Glutamatergic neuron (in vitro differentiated cells): ENCODE measurements at regions not wholly inside any gene's neighbourhood (a gene's known extent, or its start where the extent isn't known, plus 50 kb on each side); places are given as distances from the start of the nearest gene placed in this dataset.

ENCODE experiments used
- DNase-seq: peaks from one replicate; pipeline ENCODE4 v3.0.0; 2022
- H3K27ac Mint-ChIP-seq: one replicate; pipeline ENCODE4 v1.8.0; 2020; ENCODE audit warnings: mild to moderate bottlenecking, mixed read lengths, inconsistent platforms; ENCODE audit not compliant: unreplicated experiment
- H3K27me3 Mint-ChIP-seq: one replicate; pipeline ENCODE4 v1.8.0; 2020; ENCODE audit warnings: mild to moderate bottlenecking, moderate library complexity, mixed read lengths, inconsistent platforms; ENCODE audit not compliant: unreplicated experiment
- H3K36me3 Mint-ChIP-seq: one replicate; pipeline ENCODE4 v1.8.0; 2020; ENCODE audit warnings: mild to moderate bottlenecking, mixed read lengths, inconsistent platforms; ENCODE audit not compliant: unreplicated experiment
- H3K4me1 Mint-ChIP-seq: one replicate; pipeline ENCODE4 v1.8.0; 2020; ENCODE audit warnings: mild to moderate bottlenecking, low read depth, mixed read lengths, inconsistent platforms; ENCODE audit not compliant: unreplicated experiment
- H3K4me3 Mint-ChIP-seq: one replicate; pipeline ENCODE4 v1.8.0; 2020; ENCODE audit warnings: mild to moderate bottlenecking, mixed read lengths, inconsistent platforms; ENCODE audit not compliant: unreplicated experiment
- H3K9me3 Mint-ChIP-seq: one replicate; pipeline ENCODE4 v1.8.0; 2020; ENCODE audit warnings: mild to moderate bottlenecking, moderate library complexity, mixed read lengths, inconsistent platforms; ENCODE audit not compliant: unreplicated experiment
- TF ChIP-seq, protein P1 (sequence below): fragments of 200-600 bp; sonication (generic); IDR thresholded peaks from one replicate; pipeline ENCODE4 v1.5.0; 2021; ENCODE audit not compliant: partially characterized antibody, unreplicated experiment

DNA sequence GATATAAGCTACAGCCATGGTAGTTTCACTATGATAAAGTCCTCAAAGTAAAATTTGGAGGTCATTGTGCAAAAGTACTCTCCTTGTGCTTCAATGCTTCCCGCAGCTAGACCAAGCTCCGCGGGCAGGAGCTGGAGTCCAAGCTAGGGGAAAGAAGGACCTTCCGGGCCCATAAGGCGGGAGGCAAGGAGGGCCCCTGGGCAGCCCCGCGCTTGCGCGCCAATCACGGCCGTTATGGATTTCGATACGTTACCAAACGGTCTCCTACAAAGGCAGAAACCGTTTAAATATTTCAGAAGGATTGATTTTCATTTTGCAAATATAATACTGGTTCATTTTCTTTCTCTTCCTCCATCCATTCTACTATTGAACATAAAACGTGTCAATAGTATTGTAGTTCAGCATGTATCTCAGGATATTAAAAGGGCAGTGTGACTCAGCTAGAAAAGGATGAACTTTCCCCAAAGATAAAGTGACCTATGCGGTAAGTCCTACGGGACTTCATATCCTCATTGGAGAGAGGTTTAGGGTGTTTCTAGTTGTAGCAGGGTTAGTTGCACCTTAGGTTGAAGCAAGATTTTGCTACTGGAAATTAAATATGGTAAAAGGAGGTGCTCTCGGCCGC is 128.0 kb downstream of the KIF20B start:
- H3K4me1 Mint-ChIP-seq = no peaks in the 10 kb centered on the region
- TF ChIP-seq, protein P1, sequence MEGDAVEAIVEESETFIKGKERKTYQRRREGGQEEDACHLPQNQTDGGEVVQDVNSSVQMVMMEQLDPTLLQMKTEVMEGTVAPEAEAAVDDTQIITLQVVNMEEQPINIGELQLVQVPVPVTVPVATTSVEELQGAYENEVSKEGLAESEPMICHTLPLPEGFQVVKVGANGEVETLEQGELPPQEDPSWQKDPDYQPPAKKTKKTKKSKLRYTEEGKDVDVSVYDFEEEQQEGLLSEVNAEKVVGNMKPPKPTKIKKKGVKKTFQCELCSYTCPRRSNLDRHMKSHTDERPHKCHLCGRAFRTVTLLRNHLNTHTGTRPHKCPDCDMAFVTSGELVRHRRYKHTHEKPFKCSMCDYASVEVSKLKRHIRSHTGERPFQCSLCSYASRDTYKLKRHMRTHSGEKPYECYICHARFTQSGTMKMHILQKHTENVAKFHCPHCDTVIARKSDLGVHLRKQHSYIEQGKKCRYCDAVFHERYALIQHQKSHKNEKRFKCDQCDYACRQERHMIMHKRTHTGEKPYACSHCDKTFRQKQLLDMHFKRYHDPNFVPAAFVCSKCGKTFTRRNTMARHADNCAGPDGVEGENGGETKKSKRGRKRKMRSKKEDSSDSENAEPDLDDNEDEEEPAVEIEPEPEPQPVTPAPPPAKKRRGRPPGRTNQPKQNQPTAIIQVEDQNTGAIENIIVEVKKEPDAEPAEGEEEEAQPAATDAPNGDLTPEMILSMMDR = no peak
- H3K36me3 Mint-ChIP-seq = no peaks in the 10 kb centered on the region
- H3K9me3 Mint-ChIP-seq = no peaks in the 10 kb centered on the region
- no peak for DNase-seq
- no peak overlapping the region for H3K27ac Mint-ChIP-seq
- H3K4me3 Mint-ChIP-seq = no peak overlapping the region
- no peaks in the 10 kb centered on the region for H3K27me3 Mint-ChIP-seq

DNA sequence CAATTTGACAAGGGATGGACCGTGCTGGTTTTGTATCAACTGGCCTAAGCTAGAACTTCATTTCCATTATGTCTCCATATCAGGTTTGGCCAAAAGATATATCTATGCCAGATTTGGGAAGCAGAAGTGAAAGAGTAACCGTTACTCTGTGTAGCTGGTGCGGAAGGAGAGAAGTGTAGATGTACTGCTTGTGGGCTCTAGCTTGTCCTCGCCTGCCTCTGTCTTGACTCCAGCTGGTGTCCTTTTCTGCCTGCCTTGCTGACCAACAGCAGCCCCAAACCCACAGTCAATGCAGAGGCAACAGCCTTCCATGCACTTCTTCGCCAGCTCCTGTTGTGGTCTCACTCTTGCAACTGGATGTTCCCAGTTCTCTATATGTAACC is 128.5 kb downstream of the KIF20B start:
- TF ChIP-seq, protein P1 = no peak
- Mint-ChIP-seq H3K9me3 (no peaks in the 10 kb centered on the region), H3K36me3 (no peaks in the 10 kb centered on the region), H3K4me3 (no peak overlapping the region), H3K27ac (no peak overlapping the region), H3K27me3 (no peaks in the 10 kb centered on the region), H3K4me1 (no peaks in the 10 kb centered on the region)
- DNase-seq = no peak

DNA sequence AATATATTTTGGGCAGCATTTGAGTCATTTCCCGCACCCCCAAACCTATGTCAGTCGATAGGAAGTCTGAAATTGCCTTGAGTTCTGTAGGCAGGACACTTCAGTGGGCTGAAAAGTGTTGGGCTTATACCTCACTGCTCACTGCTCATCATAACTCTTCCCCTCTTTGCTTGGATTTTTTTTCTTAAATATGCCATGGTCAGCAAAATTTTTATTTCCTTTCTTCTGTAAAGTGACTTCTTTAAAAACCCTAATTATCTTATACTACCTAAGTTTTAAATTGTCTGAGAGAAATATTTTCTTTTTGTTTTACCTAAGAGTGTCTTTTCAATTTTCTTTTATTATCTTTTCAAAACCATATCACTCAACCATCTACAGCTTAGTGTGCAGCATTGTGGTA is 129.2 kb downstream of the KIF20B start:
- no peak overlapping the region for H3K27ac Mint-ChIP-seq
- DNase-seq = no peak
- TF ChIP-seq, protein P1 = no peak
- H3K9me3 Mint-ChIP-seq = no peaks in the 10 kb centered on the region
- no peaks in the 10 kb centered on the region for H3K27me3 Mint-ChIP-seq
- H3K36me3 Mint-ChIP-seq = no peaks in the 10 kb centered on the region
- no peaks in the 10 kb centered on the region for H3K4me1 Mint-ChIP-seq
- no peak overlapping the region for H3K4me3 Mint-ChIP-seq

DNA sequence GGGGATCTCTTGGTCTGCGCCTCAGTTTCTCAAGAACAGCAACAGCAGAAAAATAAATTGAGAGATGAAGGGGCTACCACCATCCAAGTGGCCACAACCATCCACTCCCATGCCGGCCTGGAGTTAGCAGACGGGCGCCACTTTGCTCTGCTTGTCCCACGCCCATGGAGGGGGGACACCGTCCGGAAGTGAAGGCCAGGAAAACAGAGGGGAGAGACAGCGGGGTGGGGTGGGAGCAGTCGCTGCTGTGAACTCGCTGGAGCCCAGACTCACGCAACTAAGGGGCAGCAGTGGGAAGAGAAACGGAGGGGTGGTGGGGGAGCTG is 135.4 kb downstream of the KIF20B start:
- no peak for DNase-seq
- peaks cover 3% of the 10 kb centered on the region for H3K9me3 Mint-ChIP-seq
- H3K4me1 Mint-ChIP-seq = no peaks in the 10 kb centered on the region
- H3K27me3 Mint-ChIP-seq = no peaks in the 10 kb centered on the region
- no peak overlapping the region for H3K4me3 Mint-ChIP-seq
- TF ChIP-seq, protein P1 = no peak
- H3K36me3 Mint-ChIP-seq = no peaks in the 10 kb centered on the region
- H3K27ac Mint-ChIP-seq = no peak overlapping the region

DNA sequence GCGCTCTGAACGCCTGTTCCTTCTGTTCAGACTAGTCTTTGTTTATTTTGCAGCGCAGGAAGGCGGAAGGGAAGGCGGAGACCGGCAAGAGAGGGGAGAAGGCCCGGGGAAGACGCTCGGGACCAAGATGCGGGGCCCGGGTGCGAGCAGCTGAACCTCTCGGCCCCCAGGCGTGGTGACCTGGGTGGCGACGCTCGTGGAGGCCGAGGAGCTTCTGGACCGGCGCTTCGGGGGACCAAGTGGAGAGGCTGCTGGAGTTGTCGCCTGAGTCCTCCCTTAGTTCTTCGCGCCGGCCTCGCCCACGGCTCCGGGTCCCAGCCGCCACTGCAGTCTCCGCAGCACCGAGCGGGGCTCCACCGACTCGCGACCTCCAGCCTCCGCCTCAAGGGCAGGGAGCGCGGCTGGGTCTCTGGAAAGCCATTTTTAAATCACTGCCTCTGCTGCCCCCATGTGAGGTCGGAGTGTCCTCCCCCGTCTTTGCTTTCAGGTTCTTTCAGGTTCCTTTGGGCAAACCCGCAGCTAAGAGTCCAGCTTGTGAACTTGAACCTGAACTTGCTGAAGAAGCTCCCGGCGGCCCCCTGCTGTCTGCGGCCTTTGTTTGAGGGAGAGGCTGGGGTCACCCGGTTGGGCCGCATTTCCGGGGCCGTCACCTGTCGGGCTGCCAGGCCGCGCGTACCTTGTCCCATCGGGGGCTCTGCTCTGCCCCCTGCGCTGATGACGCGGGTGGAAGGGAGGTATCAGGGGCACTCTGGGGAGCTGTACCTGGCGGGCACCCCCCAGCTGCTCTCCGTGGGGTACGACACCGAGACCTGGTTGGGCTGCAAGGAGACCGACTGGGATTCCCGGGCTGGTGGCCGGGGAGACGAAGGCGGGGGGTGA is 136.0 kb downstream of the KIF20B start:
- no peaks in the 10 kb centered on the region for H3K4me1 Mint-ChIP-seq
- TF ChIP-seq, protein P1 = no peak
- H3K27me3 Mint-ChIP-seq = no peaks in the 10 kb centered on the region
- DNase-seq = no peak
- H3K9me3 Mint-ChIP-seq = peaks cover 3% of the 10 kb centered on the region
- no peak overlapping the region for H3K27ac Mint-ChIP-seq
- no peaks in the 10 kb centered on the region for H3K36me3 Mint-ChIP-seq
- H3K4me3 Mint-ChIP-seq = no peak overlapping the region
